ENCODE measurements at regions not wholly inside any gene's neighbourhood (a gene's known extent, or its start where the extent isn't known, plus 50 kb on each side); places are given as distances from the start of the nearest gene placed in this dataset.

DNA sequence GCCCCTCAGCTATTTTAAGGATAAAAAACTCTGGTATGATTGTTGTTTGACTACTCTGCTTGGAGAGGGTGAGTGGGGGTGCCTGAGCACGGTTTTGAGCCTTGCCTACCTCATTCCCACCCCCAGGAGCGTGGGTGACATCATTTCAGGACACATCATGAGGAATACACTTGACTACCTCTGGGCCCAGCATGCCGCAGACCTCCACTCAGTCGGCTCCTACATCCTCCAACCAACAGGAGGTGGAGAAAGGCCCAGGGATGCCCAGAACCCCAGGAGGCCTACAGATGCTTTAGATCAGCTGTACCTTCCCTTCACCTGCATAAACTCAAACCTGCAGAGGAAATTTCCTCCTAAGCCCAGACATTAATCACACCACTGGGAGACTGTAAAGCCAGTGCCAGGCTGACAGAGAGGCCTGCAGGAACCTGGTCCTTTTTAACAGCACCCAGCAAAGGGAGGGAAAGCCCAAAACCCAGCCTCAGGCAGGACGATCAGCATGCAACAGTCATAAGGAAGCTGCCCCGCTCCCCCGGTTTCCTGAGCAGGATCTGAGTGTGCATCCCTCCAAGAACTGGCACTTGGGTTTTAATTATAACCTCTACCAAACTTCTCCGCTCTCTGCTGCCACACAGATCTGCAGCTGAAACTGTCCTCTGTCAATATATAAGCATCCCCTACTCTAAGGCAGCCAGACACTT is 61.7 kb upstream of the ZNRF2 start:
- Histone ChIP-seq H4K91ac (ENCODE audit: low read length) (no peak overlapping the region), H2BK12ac (ENCODE audit: low read length in 2 of 2) (no peak overlapping the region), H2AK5ac (ENCODE audit: low read length, severe bottlenecking) (no peak overlapping the region), H4K8ac (ENCODE audit: low read length) (no peak overlapping the region), H3K4ac (ENCODE audit: low read depth in 1 of 2, low read length in 2 of 2) (no peak overlapping the region), H2BK15ac (ENCODE audit: low read depth, poor library complexity, severe bottlenecking) (no peak overlapping the region), H3K23ac (ENCODE audit: low read length in 2 of 2) (no peak overlapping the region), H3K36me3 (ENCODE audit: control insufficient read depth in 1 of 2, insufficient read depth in 2 of 2, low read depth in 1 of 2, low read length in 2 of 2) (no peaks in the 10 kb centered on the region), H3K9me3 (ENCODE audit: control insufficient read depth, low read length) (peaks cover 8% of the 10 kb centered on the region), H2BK5ac (ENCODE audit: low read depth, low read length, poor library complexity, severe bottlenecking) (no peak overlapping the region), H2BK120ac (ENCODE audit: low read depth, low read length) (no peak overlapping the region), H3K27me3 (ENCODE audit: control insufficient read depth in 1 of 2, insufficient read depth in 1 of 2, low read length in 2 of 2) (no peaks in the 10 kb centered on the region), H3K18ac (ENCODE audit: low read depth in 1 of 2, low read length in 2 of 2) (no peak overlapping the region), H3K27ac (ENCODE audit: low read length, poor library complexity, severe bottlenecking) (no peak overlapping the region), H3K4me1 (ENCODE audit: control insufficient read depth, insufficient read depth, low read depth, low read length) (peaks cover 11% of the 10 kb centered on the region), H3K9ac (ENCODE audit: low read length) (no peak overlapping the region), H3K79me1 (replicated peaks; ENCODE audit: low read length, poor library complexity, severe bottlenecking) (no peaks in the 10 kb centered on the region), H2AFZ (ENCODE audit: low read depth, low read length) (no peak overlapping the region), H3K4me2 (ENCODE audit: low read length, poor library complexity, severe bottlenecking) (no peak overlapping the region), H3K14ac (ENCODE audit: low read length in 2 of 2) (no peak overlapping the region), H3K4me3 (ENCODE audit: insufficient read depth in 1 of 2, low read depth in 1 of 2, low read length in 2 of 2) (no peak overlapping the region)
- no peak for DNase-seq
- WGBS, result 73% methylated on average over 8 of the region's 8 CpGs

DNA sequence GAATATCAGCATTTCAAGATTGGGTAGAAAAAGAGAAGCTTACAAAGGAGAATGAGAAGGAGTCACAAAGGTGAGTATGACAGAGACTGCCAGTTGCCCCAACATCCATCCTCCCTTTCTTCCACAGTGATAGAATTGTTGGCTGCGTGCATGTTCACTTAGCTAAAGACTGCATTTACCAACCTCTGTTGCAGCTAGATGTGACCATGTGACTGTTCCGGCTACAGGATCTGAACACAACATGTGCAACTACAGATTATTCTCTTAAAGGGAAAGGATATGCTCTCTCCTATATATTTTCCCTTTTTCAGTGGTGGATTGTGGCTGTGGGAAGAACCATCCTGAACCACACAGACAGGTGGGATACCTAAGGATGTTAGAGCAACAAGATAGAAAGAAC is 60.5 kb upstream of the ZNRF2 start:
- Histone ChIP-seq H2BK120ac (ENCODE audit: low read depth, low read length) (no peak overlapping the region), H2BK15ac (ENCODE audit: low read depth, poor library complexity, severe bottlenecking) (no peak overlapping the region), H3K79me1 (replicated peaks; ENCODE audit: low read length, poor library complexity, severe bottlenecking) (no peaks in the 10 kb centered on the region), H3K4me1 (ENCODE audit: control insufficient read depth, insufficient read depth, low read depth, low read length) (peaks cover 11% of the 10 kb centered on the region), H3K27me3 (ENCODE audit: control insufficient read depth in 1 of 2, insufficient read depth in 1 of 2, low read length in 2 of 2) (no peaks in the 10 kb centered on the region), H3K9me3 (ENCODE audit: control insufficient read depth, low read length) (peaks cover 8% of the 10 kb centered on the region), H2AK5ac (ENCODE audit: low read length, severe bottlenecking) (no peak overlapping the region), H2BK5ac (ENCODE audit: low read depth, low read length, poor library complexity, severe bottlenecking) (no peak overlapping the region), H3K14ac (ENCODE audit: low read length in 2 of 2) (no peak overlapping the region), H4K8ac (ENCODE audit: low read length) (no peak overlapping the region), H3K27ac (ENCODE audit: low read length, poor library complexity, severe bottlenecking) (no peak overlapping the region), H3K4me2 (ENCODE audit: low read length, poor library complexity, severe bottlenecking) (no peak overlapping the region), H2AFZ (ENCODE audit: low read depth, low read length) (no peak overlapping the region), H3K9ac (ENCODE audit: low read length) (no peak overlapping the region), H3K18ac (ENCODE audit: low read depth in 1 of 2, low read length in 2 of 2) (no peak overlapping the region), H3K4me3 (ENCODE audit: insufficient read depth in 1 of 2, low read depth in 1 of 2, low read length in 2 of 2) (no peak overlapping the region), H3K36me3 (ENCODE audit: control insufficient read depth in 1 of 2, insufficient read depth in 2 of 2, low read depth in 1 of 2, low read length in 2 of 2) (no peaks in the 10 kb centered on the region), H3K23ac (ENCODE audit: low read length in 2 of 2) (no peak overlapping the region), H2BK12ac (ENCODE audit: low read length in 2 of 2) (no peak overlapping the region), H4K91ac (ENCODE audit: low read length) (no peak overlapping the region), H3K4ac (ENCODE audit: low read depth in 1 of 2, low read length in 2 of 2) (no peak overlapping the region)
- no peak for DNase-seq
- whole genome bisulfite sequencing, result 100% methylated on average over 1 of the region's 2 CpGs

DNA sequence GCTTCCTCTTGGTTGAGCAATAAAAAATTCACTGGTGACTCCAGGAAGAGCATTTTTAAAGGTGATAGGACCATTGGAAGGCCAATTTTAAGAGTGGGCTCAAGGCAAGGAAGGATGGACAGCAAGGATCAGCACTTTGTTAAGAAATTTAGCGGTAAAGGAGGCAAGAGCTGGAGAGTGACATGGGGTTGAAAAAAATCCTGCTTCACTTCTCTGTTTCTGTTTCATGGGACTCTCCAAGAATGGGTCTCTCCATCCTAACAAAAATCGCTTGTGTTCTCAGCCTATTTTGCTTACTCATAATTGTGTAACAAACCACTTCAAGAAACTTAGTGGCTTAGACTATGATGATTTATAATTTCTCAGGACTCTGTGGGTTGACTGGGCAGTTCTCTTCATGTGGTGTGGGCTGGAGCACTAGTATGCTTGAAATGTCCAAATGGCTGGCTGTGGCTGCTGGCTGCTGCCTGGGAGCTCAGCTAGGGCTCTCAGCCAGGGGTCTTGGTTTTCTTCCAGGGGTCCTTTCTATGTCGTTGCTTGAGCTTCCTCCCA is 59.8 kb upstream of the ZNRF2 start:
- no peak overlapping the region for H2BK12ac ChIP-seq (ENCODE audit: low read length in 2 of 2)
- H2BK120ac ChIP-seq (ENCODE audit: low read depth, low read length), result no peak overlapping the region
- 54% methylated on average over 2 of the region's 3 CpGs for WGBS
- no peak overlapping the region for H3K4ac ChIP-seq (ENCODE audit: low read depth in 1 of 2, low read length in 2 of 2)
- no peak overlapping the region for H4K91ac ChIP-seq (ENCODE audit: low read length)
- no peak overlapping the region for H3K23ac ChIP-seq (ENCODE audit: low read length in 2 of 2)
- no peak overlapping the region for H2BK5ac ChIP-seq (ENCODE audit: low read depth, low read length, poor library complexity, severe bottlenecking)
- no peaks in the 10 kb centered on the region for H3K79me1 ChIP-seq (replicated peaks; ENCODE audit: low read length, poor library complexity, severe bottlenecking)
- H3K4me3 ChIP-seq (ENCODE audit: insufficient read depth in 1 of 2, low read depth in 1 of 2, low read length in 2 of 2), result no peak overlapping the region
- H3K27me3 ChIP-seq (ENCODE audit: control insufficient read depth in 1 of 2, insufficient read depth in 1 of 2, low read length in 2 of 2), result no peaks in the 10 kb centered on the region
- no peak overlapping the region for H2AFZ ChIP-seq (ENCODE audit: low read depth, low read length)
- peak; percentile 75 for DNase-seq
- H3K9me3 ChIP-seq (ENCODE audit: control insufficient read depth, low read length), result peaks cover 1% of the 10 kb centered on the region
- H3K27ac ChIP-seq (ENCODE audit: low read length, poor library complexity, severe bottlenecking), result peak overlapping the region; percentile 41
- H3K4me1 ChIP-seq (ENCODE audit: control insufficient read depth, insufficient read depth, low read depth, low read length), result peaks cover 11% of the 10 kb centered on the region
- no peaks in the 10 kb centered on the region for H3K36me3 ChIP-seq (ENCODE audit: control insufficient read depth in 1 of 2, insufficient read depth in 2 of 2, low read depth in 1 of 2, low read length in 2 of 2)
- H3K14ac ChIP-seq (ENCODE audit: low read length in 2 of 2), result no peak overlapping the region
- H4K8ac ChIP-seq (ENCODE audit: low read length), result no peak overlapping the region
- H2BK15ac ChIP-seq (ENCODE audit: low read depth, poor library complexity, severe bottlenecking), result no peak overlapping the region
- no peak overlapping the region for H3K18ac ChIP-seq (ENCODE audit: low read depth in 1 of 2, low read length in 2 of 2)
- H3K9ac ChIP-seq (ENCODE audit: low read length), result no peak overlapping the region
- H2AK5ac ChIP-seq (ENCODE audit: low read length, severe bottlenecking), result no peak overlapping the region
- H3K4me2 ChIP-seq (ENCODE audit: low read length, poor library complexity, severe bottlenecking), result no peak overlapping the region

- H3K23ac ChIP-seq (ENCODE audit: low read length in 2 of 2), result no peak overlapping the region
- H2AK5ac ChIP-seq (ENCODE audit: low read length, severe bottlenecking), result no peak overlapping the region
- peaks cover 11% of the 10 kb centered on the region for H3K4me1 ChIP-seq (ENCODE audit: control insufficient read depth, insufficient read depth, low read depth, low read length)
- no peak overlapping the region for H2BK15ac ChIP-seq (ENCODE audit: low read depth, poor library complexity, severe bottlenecking)
- H4K91ac ChIP-seq (ENCODE audit: low read length), result no peak overlapping the region
- no peak overlapping the region for H3K14ac ChIP-seq (ENCODE audit: low read length in 2 of 2)
- H3K36me3 ChIP-seq (ENCODE audit: control insufficient read depth in 1 of 2, insufficient read depth in 2 of 2, low read depth in 1 of 2, low read length in 2 of 2), result peaks cover 0 to 4% of the 10 kb centered on the region in 2 experiments
- H3K27me3 ChIP-seq (ENCODE audit: control insufficient read depth in 1 of 2, insufficient read depth in 1 of 2, low read length in 2 of 2), result peaks cover 0 to 10% of the 10 kb centered on the region in 2 experiments
- H3K9me3 ChIP-seq (ENCODE audit: control insufficient read depth, low read length), result no peaks in the 10 kb centered on the region
- WGBS, result 72% methylated on average over 7 of the region's 7 CpGs
- H4K8ac ChIP-seq (ENCODE audit: low read length), result no peak overlapping the region
- H2BK5ac ChIP-seq (ENCODE audit: low read depth, low read length, poor library complexity, severe bottlenecking), result no peak overlapping the region
- DNase-seq, result peak; percentile 25
- H3K18ac ChIP-seq (ENCODE audit: low read depth in 1 of 2, low read length in 2 of 2), result no peak overlapping the region
- no peak overlapping the region for H2BK120ac ChIP-seq (ENCODE audit: low read depth, low read length)
- no peak overlapping the region for H3K4ac ChIP-seq (ENCODE audit: low read depth in 1 of 2, low read length in 2 of 2)
- H3K4me3 ChIP-seq (ENCODE audit: insufficient read depth in 1 of 2, low read depth in 1 of 2, low read length in 2 of 2), result no peak overlapping the region
- H2AFZ ChIP-seq (ENCODE audit: low read depth, low read length), result no peak overlapping the region
- H3K79me1 ChIP-seq (replicated peaks; ENCODE audit: low read length, poor library complexity, severe bottlenecking), result no peaks in the 10 kb centered on the region
- peak overlapping the region; percentile 15 for H3K27ac ChIP-seq (ENCODE audit: low read length, poor library complexity, severe bottlenecking)
- no peak overlapping the region for H3K4me2 ChIP-seq (ENCODE audit: low read length, poor library complexity, severe bottlenecking)
- H2BK12ac ChIP-seq (ENCODE audit: low read length in 2 of 2), result no peak overlapping the region
- no peak overlapping the region for H3K9ac ChIP-seq (ENCODE audit: low read length)
Observed at GRCh38 chr7:30225863-30226613, 58.4 kb upstream of the ZNRF2 start.

Data from mesenchymal stem cell (in vitro differentiated cells and primary cell).